Activated CD8-positive, alpha-beta memory T cell treated with anti-CD3 and anti-CD28 coated beads for 1 hour (primary cell): ENCODE measurements at regions not wholly inside any gene's neighbourhood (a gene's known extent, or its start where the extent isn't known, plus 50 kb on each side); places are given as distances from the start of the nearest gene placed in this dataset.
"Not testable (repeated sequence)": the region's sequence is repeated elsewhere in the genome, so short reads cannot be mapped to it uniquely, and the experiment has no call there.

ENCODE experiments used
- DNase-seq, 2 donors: peaks; one replicate each; pipeline ENCODE4 v3.0.0-alpha.2; 2020; ENCODE audit warnings: low read depth in 1 of 2; ENCODE audit errors: extremely low read depth in 1 of 2

DNA sequence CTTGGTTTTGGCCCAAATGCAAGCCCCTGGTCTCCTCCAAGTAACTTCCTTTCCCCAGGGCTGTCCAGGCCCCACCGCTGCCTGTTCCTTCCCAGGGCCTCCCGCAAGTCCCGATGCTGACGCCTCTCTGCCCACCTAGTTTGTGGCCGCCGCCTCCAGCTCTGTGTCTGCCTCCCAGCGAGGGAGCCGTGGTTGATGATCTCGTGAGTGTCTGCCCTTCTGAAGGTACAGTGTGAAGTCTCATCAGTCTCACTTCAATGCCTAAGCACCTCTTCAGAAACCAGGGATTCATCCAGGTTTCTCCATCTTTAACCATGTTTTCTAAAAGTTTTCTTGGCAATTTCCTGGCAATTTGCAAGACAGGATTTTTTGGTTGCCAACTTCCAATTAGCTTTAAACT, 127.5 kb downstream of the TMEM121 start:
- DNase-seq: not testable (repeated sequence)

DNA sequence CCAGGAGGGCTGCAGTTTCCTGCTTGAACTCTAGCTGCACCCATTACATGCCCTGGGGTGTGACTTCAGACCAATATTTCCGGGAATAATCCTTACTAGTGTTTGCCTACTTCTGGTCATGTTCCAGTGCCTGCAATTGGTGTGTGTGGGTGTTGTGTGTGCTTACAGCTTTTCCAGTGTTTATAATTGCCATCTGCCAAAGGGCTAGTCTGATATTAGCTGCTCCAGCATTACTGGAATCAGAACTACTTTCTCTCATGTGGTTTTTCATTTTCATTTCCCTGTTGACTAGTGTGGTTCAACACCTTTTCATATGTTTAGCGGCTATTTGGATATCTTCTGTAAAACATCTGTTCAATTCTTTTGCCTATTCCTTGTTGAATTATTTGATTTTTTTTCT, 132.9 kb downstream of the TMEM121 start:
- DNase-seq: not testable (repeated sequence)

DNA sequence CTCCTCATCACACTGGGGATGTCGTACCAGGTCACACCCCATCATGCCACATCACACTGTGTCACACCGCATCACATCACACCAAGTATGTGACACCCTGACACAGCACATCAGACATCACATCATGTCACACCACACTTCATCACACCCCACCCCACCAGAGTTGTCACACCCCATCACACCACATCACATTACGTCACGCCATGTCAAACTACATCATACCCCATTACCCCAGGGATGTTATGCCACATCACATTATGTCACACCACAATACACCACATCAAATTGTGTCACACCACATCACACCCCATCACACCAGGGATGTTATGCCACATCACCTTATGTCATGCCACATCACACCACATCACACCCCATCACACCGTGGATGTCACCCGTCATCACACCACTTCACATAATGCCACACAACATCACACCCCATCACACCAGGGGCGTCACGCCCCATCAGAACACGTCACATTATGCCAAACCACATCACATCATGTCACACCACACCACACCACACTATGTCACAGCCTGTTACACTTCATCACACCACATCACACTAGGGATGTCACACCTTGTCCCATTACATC, 133.6 kb downstream of the TMEM121 start:
- no peak for DNase-seq

DNA sequence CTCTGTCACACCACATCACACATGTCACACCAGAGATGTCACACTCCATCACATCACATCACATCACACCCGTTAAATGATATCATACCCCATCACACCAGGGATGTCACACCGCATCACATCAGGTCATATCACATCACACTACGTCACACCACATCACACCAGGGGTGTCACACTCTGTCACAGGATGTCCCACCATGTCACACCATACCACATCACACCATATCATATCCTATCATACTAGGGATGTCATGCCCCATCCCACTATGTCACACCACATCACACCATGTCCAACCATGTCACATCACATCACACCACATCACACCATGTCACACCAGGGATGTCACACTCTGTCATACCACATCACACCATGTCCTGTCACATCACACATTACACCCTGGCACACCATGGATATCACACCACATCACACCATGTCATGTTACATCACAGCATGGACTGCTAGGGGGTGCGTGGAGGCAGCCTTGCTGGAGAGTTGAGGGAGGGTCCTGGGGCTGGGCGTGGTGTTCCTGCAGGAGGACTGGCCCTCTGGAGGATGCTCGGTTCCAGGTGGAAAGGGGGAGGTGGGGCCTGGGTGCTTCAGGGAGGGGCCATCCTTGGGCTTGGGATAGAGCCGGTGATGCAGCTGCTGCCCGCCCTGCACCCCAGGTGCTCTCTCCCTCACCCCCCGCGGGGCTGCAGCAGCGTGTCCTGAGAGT, 134.6 kb downstream of the TMEM121 start:
- DNase-seq: no peak

DNA sequence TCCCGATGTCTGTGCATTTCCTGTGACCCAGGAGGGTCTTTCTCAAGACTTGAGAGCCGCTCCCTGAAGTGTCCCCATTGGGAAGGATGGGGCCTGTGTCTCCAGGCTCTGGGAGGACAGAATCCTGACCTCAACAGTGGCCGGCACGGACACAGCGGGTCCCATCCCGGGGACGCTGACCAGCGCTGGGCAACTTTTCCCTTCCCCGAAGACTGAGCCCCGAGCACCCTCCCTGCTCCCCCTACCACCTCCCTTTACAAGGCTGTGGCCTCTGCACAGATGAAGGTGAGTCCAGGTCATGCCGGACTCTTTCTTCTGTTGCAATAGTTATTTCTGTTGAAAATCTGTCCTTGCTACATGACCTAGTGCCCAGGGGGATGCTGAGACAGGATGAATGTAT, 135.7 kb downstream of the TMEM121 start:
- DNase-seq: not testable (repeated sequence)

DNA sequence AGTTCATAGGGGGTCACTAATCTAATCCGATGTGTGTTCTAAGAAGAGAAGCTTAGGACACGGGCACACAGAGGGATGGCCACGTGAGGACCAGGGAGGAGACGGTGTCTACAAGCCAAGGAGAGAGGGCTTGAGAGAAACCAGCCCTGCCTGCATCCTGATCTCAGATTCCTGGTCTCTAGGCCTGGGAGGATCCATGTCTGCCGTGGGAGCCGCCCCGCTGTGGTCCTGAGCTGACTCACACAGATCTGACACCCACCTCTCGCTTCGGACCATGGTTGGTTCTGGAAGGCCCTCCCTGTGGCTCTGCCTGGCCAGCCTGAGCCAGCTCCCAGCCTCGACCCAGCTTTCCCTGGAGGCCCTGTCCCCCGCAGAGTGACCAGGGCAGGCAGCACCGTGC, 136.2 kb downstream of the TMEM121 start:
- not testable (repeated sequence) for DNase-seq

DNA sequence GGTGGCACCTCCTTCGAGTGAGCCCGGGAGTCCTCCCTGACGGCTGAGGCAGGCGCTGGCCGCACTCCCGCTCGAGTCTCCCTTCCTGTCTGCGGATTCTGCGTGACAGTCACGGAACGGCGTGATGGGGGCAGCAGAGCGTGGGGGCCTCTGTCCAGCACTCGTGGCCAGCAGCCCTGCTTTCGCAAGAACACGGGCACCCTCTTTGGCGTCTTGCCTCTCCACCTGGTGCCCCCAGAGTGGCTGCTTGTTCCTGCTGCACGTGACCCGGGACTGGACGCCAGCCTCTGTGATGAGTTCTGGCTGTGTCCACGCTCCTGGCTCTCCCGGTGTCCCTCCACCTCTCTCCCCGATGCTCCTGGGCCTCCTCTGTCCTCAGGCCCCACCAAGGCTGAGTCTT, 136.9 kb downstream of the TMEM121 start:
- not testable (repeated sequence) for DNase-seq

DNA sequence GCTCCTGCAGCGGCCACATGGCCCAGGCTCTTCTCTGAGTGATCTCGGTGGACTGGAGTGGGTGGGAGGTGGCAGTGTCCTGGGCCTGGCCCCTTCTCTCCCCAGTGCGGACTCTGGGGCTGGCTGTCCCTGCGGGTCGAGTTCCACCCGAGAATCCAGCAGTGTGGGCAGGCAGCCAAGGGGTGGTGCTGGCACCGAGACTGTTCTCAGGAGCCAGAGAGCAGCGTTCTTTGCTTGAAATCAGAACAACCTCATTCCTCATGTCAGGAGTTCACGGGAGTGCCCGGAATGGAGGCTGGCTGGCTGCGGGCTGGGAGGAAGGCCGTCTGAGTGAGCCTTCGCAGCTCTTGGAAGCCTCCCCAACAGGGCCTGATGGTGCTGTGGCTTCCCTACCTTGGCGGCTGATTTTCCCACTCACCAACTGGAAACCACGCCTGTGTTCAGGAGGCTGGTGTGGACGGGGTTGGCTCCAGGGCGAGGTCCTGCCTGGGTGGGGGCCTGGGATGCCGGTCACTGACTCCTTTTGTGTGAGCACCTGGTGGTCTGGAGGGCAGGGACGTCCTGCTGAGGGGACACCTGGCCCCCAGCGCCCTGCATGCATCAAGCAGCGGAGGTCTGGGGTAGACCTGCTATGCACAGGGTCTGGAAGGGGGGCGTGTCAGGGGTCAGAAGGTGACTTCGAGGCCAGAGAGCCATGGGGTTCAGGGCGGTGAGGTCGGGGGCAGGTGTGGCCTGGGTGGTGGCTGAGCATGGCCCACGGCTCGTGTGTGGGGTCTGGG, 137.6 kb downstream of the TMEM121 start:
- not testable (repeated sequence) for DNase-seq

DNA sequence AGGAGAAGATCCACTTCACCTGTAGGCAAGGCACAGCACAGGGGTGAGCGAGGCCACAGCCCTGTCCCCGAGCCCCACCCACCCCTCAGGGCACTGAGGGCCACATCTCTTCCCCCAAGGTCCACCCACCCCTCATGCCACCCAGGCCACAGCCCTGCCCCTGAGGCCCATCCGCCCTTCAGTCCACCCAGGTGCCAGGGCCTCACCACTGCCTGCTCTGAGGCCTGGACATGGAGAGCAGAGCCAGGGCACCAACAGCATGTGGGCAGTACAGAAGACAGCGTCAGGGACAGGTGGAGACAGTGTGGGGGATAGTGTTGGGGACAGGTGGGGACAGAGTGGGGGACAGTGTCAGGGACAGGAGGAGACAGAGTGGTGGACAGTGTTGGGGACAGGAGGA, 138.3 kb downstream of the TMEM121 start:
- no peak for DNase-seq

DNA sequence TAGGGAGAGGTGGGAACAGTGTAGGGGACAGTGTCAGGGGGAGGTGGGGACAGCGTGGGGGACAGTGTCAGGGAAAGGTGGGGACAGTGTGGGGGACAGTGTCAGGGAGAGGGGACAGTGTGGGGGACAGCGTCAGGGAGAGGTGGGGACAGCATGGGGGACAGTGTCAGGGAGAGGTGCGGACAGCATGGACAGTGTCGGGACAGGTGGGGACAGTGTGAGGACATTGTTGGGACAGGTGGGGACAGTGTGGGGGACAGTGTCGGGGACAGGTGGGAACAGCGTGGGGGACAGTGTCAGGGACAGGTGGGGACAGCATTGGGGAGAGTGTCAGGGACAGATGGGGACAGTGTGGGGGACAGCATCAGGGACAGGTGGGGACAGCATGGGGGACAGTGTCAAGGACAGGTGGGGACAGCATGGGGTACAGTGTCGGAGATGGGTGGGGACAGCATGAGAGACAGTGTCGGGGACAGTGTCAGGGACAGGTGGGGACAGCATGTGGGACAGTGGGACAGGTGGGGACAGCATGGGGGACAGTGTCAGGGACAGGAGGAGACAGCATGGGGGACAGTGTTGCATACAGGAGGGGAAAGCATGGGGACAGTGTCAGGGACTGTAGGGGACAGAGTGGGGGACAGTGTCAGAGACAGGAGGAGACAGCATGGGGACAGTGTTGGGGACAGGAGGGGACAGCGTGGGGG, 139.0 kb downstream of the TMEM121 start:
- no peak for DNase-seq

DNA sequence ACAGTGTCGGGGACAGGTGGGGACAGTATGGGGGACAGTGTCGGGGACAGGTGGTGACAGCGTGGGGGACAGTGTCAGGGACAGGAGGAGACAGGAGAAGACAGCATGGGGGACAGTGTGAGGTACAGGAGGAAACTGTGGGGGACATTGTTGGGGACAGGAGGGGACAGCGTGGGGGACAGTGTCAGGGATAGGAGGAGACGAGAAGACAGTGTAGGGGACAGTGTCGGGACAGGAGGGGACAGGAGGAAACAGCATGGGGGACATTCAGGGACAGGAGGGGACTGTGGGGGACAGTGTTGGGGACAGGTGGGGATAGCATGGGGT, 139.5 kb downstream of the TMEM121 start:
- no peak for DNase-seq

DNA sequence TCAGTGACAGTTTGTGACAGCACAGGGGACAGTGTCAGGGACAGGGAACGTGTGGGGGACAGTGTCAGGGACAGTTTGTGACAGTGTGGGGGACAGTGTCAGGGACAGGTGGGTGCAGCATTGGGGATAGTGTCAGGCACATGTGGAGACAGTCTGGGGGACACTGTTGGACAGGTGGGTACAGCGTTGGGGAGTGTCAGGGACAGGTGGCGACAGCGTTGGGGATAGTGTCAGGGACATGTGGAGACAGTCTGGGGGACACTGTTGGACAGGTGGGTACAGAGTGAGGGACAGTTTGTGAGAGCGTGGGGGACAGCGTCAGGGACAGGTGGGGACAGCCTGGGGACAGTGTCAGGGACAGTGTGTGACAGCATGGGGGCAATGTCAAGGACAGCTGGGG, 140.0 kb downstream of the TMEM121 start:
- DNase-seq: no peak

DNA sequence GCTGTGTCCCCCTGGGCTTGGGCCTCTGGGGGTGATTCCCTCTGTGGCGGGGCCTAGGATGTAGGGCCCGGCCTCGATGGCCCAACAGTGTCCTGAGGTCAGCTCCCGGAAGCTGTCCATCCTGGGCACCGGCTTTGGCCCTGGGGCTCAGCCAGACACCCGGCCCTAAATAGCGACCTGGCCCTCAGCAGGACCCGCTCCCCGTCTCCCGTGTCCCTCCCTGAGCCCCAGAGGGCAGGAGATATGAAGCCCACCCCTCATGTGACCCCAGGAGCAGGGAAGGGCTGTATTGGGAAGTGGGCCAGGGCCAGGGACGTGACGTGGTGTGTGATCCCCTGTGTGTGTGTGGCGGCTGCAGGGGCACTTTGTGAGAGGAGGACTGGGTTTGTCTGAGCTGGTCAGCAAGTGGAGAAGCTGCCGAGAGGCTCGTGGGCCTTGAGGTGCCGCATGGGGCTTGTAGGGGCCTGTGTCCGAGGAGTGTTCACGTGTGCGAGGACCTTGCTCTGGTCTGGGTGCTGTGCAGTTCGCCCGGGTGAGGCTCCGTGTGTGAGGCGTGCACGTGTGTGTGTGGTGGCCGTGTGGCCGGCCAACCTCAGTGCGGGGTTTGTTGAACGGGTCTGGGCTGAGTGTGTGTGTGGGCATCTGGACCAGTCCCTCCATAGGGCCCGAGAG, 140.7 kb downstream of the TMEM121 start:
- not testable (repeated sequence) for DNase-seq

DNA sequence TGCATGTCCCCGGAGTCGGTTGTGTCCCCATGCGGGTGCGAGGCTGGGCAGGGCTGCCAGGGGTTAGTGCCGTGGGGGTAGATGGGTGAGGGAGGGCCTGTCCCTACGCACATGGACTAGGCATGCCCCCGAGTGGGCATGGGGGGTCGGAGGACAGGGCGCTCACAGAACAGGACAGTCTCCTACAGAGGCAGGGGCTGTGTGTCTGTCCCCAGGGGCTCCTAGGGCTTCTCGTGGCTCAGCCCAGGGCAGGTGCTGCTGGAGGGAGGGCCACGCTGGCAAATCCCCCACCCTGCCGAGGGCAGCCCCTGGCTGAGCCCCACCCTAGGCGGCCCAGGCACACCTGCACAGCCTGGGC, 141.3 kb downstream of the TMEM121 start:
- DNase-seq: not testable (repeated sequence)

DNA sequence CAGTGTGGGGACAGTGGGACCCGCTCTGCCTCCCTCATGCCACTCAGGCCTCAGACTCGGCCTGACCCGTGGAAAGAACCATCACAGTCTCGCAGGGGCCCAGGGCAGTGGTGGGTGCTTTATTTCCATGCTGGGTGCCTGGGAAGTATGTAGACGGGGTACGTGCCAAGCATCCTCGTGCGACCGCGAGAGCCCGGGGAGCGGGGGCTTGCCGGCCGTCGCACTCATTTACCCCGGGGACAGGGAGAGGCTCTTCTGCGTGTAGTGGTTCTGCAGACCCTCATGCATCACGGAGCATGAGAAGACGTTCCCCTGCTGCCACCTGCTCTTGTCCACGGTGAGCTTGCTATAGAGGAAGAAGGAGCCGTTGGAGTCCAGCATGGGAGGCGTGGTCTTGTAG, 141.6 kb downstream of the TMEM121 start:
- DNase-seq: not testable (repeated sequence)

DNA sequence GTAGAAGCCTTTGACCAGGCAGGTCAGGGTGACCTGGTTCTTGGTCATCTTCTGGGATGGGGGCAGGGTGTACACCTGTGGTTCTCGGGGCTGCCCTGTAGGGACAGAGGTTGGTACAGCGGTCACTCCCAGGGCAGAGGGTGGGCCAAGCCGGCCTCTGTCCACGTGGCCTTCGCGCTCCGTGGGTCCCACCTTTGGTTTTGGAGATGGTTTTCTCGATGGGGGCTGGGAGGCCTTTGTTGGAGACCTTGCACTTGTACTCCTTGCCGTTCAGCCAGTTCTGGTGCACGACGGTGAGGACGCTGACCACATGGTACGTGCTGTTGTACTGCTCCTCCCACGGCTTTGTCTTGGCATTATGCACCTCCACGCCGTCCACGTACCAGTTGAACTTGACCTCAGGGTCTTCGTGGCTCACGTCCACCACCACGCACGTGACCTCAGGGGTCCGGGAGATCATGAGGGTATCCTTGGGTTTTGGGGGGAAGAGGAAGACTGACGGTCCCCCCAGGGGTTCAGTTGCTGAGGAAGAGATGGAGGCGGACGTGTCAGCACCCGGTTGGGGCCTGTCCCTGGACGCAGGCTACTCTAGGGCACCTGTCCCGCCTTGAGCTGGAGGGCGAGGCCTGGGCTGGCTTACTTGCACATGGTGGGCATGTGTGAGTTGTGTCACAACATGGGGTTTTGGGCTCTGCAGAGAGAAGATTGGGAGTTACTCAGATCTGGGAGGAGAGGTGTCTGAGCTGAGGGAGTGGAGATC, 142.3 kb downstream of the TMEM121 start:
- not testable (repeated sequence) for DNase-seq

DNA sequence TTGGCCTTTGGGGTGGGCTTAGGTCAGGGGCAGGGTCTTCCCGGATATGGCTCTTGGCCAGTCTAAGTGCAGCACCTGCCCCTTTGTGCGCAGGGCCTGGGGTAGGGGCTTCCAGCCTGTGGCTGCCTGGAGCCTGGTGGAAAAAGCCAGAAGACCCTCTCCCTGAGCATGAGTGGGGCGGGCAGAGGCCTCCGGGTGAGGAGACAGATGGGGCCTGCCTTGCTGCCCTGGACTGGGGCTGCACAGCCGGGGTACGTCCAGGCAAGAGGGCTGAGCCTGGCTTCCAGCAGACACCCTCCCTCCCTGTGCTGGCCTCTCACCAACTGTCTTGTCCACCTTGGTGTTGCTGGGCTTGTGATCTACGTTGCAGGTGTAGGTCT, 142.8 kb downstream of the TMEM121 start:
- not testable (repeated sequence) for DNase-seq

DNA sequence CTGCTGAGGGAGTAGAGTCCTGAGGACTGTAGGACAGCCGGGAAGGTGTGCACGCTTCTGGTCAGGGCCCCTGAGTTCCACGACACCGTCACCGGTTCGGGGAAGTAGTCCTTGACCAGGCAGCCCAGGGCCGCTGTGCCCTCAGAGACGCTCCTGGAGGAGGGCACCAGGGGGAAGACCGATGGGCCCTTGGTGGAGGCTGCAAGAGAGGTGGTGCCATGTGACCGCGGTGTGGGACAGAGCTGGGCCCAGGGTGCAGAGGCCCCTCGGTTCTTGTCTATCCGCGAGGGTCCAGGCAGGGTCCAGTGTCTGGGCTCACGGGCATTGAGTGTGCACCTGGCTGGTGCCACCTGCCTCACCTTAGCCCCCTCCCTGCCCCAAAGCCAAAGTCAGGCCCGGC, 143.3 kb downstream of the TMEM121 start:
- DNase-seq: not testable (repeated sequence)

DNA sequence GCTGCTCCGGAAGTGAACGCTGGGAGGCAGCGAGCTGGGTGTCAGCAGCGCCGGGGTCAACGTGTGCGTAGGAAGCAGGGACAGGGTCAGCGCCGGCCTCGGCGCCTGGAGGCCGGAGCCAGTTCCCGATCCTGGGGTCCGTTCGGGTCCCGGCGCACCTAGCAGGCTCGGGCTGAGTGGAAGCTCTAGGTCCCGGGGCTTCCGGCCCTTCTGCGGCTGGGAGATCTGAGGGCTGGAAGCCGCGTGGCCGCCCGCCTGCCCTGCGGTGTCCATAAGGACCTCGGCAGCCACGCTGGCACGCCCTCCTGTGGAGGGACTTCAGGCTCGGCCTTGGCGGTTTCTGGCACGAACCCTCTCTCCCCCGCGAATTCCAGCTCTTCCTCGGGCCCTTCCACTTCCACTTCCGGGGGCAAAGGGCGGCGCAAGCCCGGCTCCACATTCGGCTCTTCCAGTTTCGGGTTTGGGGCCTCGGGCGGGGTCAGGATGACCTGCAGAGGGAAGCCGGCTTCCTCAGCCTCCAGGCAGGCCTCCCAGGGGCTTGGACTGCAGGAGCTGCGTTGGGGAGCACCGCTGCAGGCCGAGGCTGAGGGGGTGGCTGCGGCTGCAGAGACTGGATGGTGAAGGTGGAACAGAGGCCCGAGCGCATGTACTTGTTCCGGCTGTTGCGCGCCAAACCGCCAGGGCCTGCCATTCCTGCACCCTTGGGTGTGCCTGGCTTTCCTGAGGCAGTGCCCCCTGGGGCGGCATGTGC, 146.2 kb downstream of the TMEM121 start:
- not testable (repeated sequence) for DNase-seq

DNA sequence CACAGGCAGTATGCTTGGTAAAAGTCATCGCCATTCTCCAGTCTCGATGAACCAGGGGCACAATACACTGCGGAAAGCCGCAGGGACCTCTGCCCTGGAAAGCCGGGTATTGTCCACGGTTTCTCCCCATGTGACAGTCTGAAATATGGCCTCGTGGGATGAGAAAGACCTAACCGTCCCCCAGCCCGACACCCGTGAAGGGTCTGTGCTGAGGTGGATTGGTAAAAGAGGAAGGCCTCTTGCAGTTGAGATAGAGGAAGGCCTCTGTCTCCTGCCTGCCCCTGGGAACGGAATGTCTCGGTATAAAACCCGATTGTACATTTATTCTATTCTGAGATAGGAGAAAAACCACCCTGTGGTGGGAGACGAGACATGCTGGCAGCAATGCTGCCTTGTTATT, 149.1 kb downstream of the TMEM121 start:
- DNase-seq: not testable (repeated sequence)
